HepG2 (cell line): ENCODE measurements at regions not wholly inside any gene's neighbourhood (a gene's known extent, or its start where the extent isn't known, plus 50 kb on each side); places are given as distances from the start of the nearest gene placed in this dataset.

Experiments used
- ATAC-seq: fragments of 200-7000 bp; cut with Tn5 transposase; 3 replicates; pipeline ENCODE4 v1.9.1; 2020; ENCODE audit warnings: mild to moderate bottlenecking, moderate library complexity
- BruUV-seq: library from RNA; stranded (reverse); fragments of 400-500 nt; replicated peaks from 2 replicates; lab custom pipeline; 2021; lab: Mats Ljungman, UMichigan
- CTCF ChIA-PET: fragments of 300-600 bp; formaldehyde crosslinking; extraction: SDS; loops from one replicate; lab custom pipeline; 2021; ENCODE audit warnings: low total read pairs, inconsistent platforms, low intra/inter-chr PET ratio; lab: Yijun Ruan, JAX
- POLR2A ChIA-PET: fragments of 350-600 bp; sonication (Branson Sonifier 250); formaldehyde crosslinking; loops from one replicate; lab custom pipeline; 2020; ENCODE audit warnings: antibody characterized with exemption, inconsistent platforms; lab: Yijun Ruan, JAX
- DNase-seq: peaks from one replicate; pipeline ENCODE4 v3.0.0-alpha.2; 2015; ENCODE audit warnings: low spot score
- FAIRE-seq: peaks from 3 replicates; lab custom pipeline; 2011; peaks lifted over from hg19 to GRCh38; lab: Jason Lieb, UNC
- H2AFZ ChIP-seq: one replicate; pipeline ENCODE4 v1.6.1; 2011; ENCODE audit warnings: low read length, inconsistent platforms
- H3K27ac ChIP-seq: fragments of 300-600 bp; 3 replicates; pipeline ENCODE4 v1.8.0; 2011; ENCODE audit warnings: mixed run types, mild to moderate bottlenecking, mixed read lengths, low read length, inconsistent platforms; ENCODE audit not compliant: insufficient read depth; ENCODE audit errors: extremely low read length
- H3K27me3 ChIP-seq, 2 experiments: fragments of 200-600 bp in 1 of 2; 2 replicates in 1 of 2; 3 replicates in 1 of 2; pipeline versions ENCODE4 v1.6.0 to v1.8.0; 2011; ENCODE audit warnings: low read length in 2 of 2, mild to moderate bottlenecking in 2 of 2, moderate library complexity in 2 of 2, inconsistent platforms in 1 of 2; ENCODE audit not compliant: insufficient read depth in 2 of 2, control insufficient read depth in 1 of 2
- H3K36me3 ChIP-seq, 2 experiments: fragments of 200-600 bp in 1 of 2; replicated peaks in 1 of 2; 2 replicates in 1 of 2; 3 replicates in 1 of 2; pipeline versions ENCODE4 v1.5.1 to v1.8.0; 2011; ENCODE audit warnings: low read length in 2 of 2, inconsistent platforms in 1 of 2; ENCODE audit not compliant: insufficient read depth in 2 of 2, control insufficient read depth in 1 of 2
- H3K4me1 ChIP-seq: 2 replicates; pipeline ENCODE4 v1.5.1; 2012; ENCODE audit warnings: low read length, inconsistent platforms; ENCODE audit not compliant: insufficient read depth
- H3K4me2 ChIP-seq: 2 replicates; pipeline ENCODE4 v1.6.0; 2011; ENCODE audit warnings: low read depth, low read length, inconsistent platforms
- H3K4me3 ChIP-seq, 3 experiments: fragments of 200-600 bp in 1 of 3; sonication (generic), shearing (Covaris generic) in 1 of 3; replicated peaks in 1 of 3; 2 replicates each; pipeline ENCODE4 v1.5.1; 2011 to 2016; ENCODE audit warnings: low read length in 3 of 3, inconsistent platforms in 2 of 3, low read depth in 2 of 3, mild to moderate bottlenecking in 2 of 3, control low read depth in 1 of 3, mixed read lengths in 1 of 3; ENCODE audit not compliant: insufficient read depth in 1 of 3
- H3K79me2 ChIP-seq: one replicate; pipeline ENCODE4 v1.6.1; 2011; ENCODE audit warnings: low read length, inconsistent platforms; ENCODE audit not compliant: insufficient read depth
- H3K9ac ChIP-seq: 2 replicates; pipeline ENCODE4 v1.6.0; 2011; ENCODE audit warnings: mild to moderate bottlenecking, low read depth, low read length, inconsistent platforms; ENCODE audit not compliant: insufficient read depth
- H3K9me3 ChIP-seq: 2 replicates; pipeline ENCODE4 v1.5.1; 2012; ENCODE audit warnings: mild to moderate bottlenecking, low read length
- H4K20me1 ChIP-seq: 2 replicates; pipeline ENCODE4 v1.6.0; 2011; ENCODE audit warnings: inconsistent platforms, mild to moderate bottlenecking, low read length, moderate library complexity; ENCODE audit not compliant: insufficient read depth
- ELF1 ChIP-seq: sonication (generic); formaldehyde crosslinking; IDR thresholded peaks from 2 replicates; pipeline ENCODE4 v1.4.0; 2020; ENCODE audit warnings: missing genetic modification reagents
- FOSL2 ChIP-seq: sonication (generic); formaldehyde crosslinking; IDR thresholded peaks from 2 replicates; pipeline ENCODE4 v1.4.0; 2020; ENCODE audit warnings: missing genetic modification reagents
- HHEX ChIP-seq: IDR thresholded peaks from 2 replicates; pipeline ENCODE4 v1.6.1; 2016; ENCODE audit warnings: control low read depth
- HMG20A ChIP-seq: IDR thresholded peaks from 2 replicates; pipeline ENCODE4 v1.6.1; 2016; ENCODE audit warnings: borderline replicate concordance
- RFX1 ChIP-seq: fragments of 450-650 bp; IDR thresholded peaks from 2 replicates; pipeline ENCODE4 v1.6.1; 2017
- SAP130 ChIP-seq: IDR thresholded peaks from 2 replicates; pipeline ENCODE4 v1.6.1; 2016; ENCODE audit warnings: low read depth
- STAG1 ChIP-seq: sonication (generic); formaldehyde crosslinking; IDR thresholded peaks from 2 replicates; pipeline ENCODE4 v1.4.0; 2020; ENCODE audit warnings: missing genetic modification reagents
- TBX3 ChIP-seq: fragments of 450-650 bp; IDR thresholded peaks from 2 replicates; pipeline ENCODE4 v1.6.1; 2017; ENCODE audit warnings: antibody characterized with exemption, mild to moderate bottlenecking, inconsistent platforms, borderline replicate concordance
- ZNF121 ChIP-seq: sonication (generic); formaldehyde crosslinking; IDR thresholded peaks from 2 replicates; pipeline ENCODE4 v1.5.0; 2020; ENCODE audit warnings: mild to moderate bottlenecking, missing genetic modification reagents
- WGBS: methylation state at CpG from one replicate; pipeline ENCODE4 v1.1.6; 2017; ENCODE audit warnings: low lambda C conversion rate; 5-methylcytosine and 5-hydroxymethylcytosine counted together
- in situ Hi-C: cut with HindIII; loops from 2 replicates; pipeline ENCODE4 v1.10.0; 2017; ENCODE audit warnings: low pct_unique_long_range_greater_than_20kb; ENCODE audit not compliant: extremely low pct_ligation_motif_present
- intact Hi-C: fragments of 100-400 bp; cut with micrococcal nuclease; formaldehyde crosslinking; loops from one replicate; pipeline ENCODE4 v1.10.0; 2022; ENCODE audit not compliant: unreplicated experiment
- TF ChIP-seq, protein P1 (sequence below), 2 experiments: sonication (generic) in 1 of 2; formaldehyde crosslinking in 1 of 2; IDR thresholded peaks; 2 replicates each; pipeline versions ENCODE4 v1.5.1 to v1.6.1; 2011 to 2020; ENCODE audit warnings: borderline replicate concordance in 1 of 2, low read depth in 1 of 2, low read length in 1 of 2, mild to moderate bottlenecking in 1 of 2, missing genetic modification reagents in 1 of 2, moderate library complexity in 1 of 2
- TF ChIP-seq, protein P2 (sequence below): IDR thresholded peaks from 2 replicates; pipeline ENCODE4 v1.6.1; 2016; ENCODE audit warnings: low read depth, missing genetic modification reagents, missing compliant biosample characterization

DNA sequence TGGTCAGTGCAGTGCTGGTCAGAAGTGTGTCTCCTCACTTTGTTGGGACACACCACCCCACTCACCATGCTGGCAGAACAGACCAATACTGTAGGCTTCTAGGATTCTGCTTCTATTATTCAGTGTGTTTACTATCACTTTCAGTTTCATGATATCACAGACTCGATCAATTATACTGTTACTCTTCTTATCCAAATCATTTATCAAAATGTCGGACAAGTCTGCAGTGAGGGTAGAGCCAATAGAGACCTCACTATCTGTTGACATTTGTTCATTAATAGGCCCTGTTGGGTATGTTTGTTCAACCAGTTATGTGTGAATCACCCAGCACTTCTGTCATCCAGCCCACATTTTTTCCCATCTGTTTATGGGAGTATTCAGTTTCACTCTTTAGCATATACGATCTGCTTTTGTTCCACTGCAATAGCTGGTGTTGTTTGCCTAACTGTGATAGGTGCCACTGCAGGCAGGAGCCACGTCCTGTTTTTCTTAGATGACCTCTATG lies 140.1 kb downstream of the NRN1 start:
- peak; percentile 71 for ATAC-seq
- Histone ChIP-seq H3K4me2 (peak overlapping the region; percentile 40), H3K27ac (no peak overlapping the region), H4K20me1 (no peaks in the 10 kb centered on the region), H3K36me3 (no peaks in the 10 kb centered on the region), H3K4me3 (0 out of 6 replicates have a peak overlapping the region, but pooled peaks of 1 of the 3 experiments have one; percentile 5), H3K27me3 (peaks cover 0 to 11% of the 10 kb centered on the region in 2 experiments; a peak in 1 of 5 replicates), H3K4me1 (peaks cover 17% of the 10 kb centered on the region; the same call in 1 of the 2 replicates), H3K9ac (no peak overlapping the region)
- 0% methylated on average over 4 of the region's 4 CpGs for WGBS
- in situ Hi-C loops, result no loop called here
- BruUV-seq, result no TSS peak
- TF ChIP-seq, protein P1, sequence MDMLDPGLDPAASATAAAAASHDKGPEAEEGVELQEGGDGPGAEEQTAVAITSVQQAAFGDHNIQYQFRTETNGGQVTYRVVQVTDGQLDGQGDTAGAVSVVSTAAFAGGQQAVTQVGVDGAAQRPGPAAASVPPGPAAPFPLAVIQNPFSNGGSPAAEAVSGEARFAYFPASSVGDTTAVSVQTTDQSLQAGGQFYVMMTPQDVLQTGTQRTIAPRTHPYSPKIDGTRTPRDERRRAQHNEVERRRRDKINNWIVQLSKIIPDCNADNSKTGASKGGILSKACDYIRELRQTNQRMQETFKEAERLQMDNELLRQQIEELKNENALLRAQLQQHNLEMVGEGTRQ (IDR thresholded peaks at IDR 0.05; ENCODE audit: low read depth, low read length), result no peak
- TF ChIP-seq, protein P1 (CRISPR knock-in tag; IDR thresholded peaks at IDR 0.05; ENCODE audit: borderline replicate concordance), result no peak
- no peak for TF ChIP-seq ZNF121
- TF ChIP-seq FOSL2 (CRISPR knock-in tag), result 0 out of 2 replicates have a peak, but pooled peaks have one; percentile 18
- no peak for TF ChIP-seq RFX1
- TF ChIP-seq SAP130 (CRISPR knock-in tag), result 0 out of 2 replicates have a peak, but pooled peaks have one; percentile 17
- TF ChIP-seq, protein P2, sequence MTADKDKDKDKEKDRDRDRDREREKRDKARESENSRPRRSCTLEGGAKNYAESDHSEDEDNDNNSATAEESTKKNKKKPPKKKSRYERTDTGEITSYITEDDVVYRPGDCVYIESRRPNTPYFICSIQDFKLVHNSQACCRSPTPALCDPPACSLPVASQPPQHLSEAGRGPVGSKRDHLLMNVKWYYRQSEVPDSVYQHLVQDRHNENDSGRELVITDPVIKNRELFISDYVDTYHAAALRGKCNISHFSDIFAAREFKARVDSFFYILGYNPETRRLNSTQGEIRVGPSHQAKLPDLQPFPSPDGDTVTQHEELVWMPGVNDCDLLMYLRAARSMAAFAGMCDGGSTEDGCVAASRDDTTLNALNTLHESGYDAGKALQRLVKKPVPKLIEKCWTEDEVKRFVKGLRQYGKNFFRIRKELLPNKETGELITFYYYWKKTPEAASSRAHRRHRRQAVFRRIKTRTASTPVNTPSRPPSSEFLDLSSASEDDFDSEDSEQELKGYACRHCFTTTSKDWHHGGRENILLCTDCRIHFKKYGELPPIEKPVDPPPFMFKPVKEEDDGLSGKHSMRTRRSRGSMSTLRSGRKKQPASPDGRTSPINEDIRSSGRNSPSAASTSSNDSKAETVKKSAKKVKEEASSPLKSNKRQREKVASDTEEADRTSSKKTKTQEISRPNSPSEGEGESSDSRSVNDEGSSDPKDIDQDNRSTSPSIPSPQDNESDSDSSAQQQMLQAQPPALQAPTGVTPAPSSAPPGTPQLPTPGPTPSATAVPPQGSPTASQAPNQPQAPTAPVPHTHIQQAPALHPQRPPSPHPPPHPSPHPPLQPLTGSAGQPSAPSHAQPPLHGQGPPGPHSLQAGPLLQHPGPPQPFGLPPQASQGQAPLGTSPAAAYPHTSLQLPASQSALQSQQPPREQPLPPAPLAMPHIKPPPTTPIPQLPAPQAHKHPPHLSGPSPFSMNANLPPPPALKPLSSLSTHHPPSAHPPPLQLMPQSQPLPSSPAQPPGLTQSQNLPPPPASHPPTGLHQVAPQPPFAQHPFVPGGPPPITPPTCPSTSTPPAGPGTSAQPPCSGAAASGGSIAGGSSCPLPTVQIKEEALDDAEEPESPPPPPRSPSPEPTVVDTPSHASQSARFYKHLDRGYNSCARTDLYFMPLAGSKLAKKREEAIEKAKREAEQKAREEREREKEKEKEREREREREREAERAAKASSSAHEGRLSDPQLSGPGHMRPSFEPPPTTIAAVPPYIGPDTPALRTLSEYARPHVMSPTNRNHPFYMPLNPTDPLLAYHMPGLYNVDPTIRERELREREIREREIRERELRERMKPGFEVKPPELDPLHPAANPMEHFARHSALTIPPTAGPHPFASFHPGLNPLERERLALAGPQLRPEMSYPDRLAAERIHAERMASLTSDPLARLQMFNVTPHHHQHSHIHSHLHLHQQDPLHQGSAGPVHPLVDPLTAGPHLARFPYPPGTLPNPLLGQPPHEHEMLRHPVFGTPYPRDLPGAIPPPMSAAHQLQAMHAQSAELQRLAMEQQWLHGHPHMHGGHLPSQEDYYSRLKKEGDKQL (CRISPR knock-in tag), result 0 out of 2 replicates have a peak, but pooled peaks have one; percentile 27
- TF ChIP-seq HHEX, result peak; percentile 62; the same call in 1 of the 2 replicates
- TF ChIP-seq TBX3, result peak; percentile 66; the same call in 1 of the 2 replicates
- peak; percentile 41; the same call in 1 of the 2 replicates for TF ChIP-seq HMG20A (CRISPR knock-in tag)
- TF ChIP-seq STAG1 (CRISPR knock-in tag), result no peak
- TF ChIP-seq ELF1 (CRISPR knock-in tag), result no peak
- TF ChIP-seq, all 625 proteins: peak for 6
- DNase-seq (peak; percentile 55), FAIRE-seq (no peak)
- intact Hi-C loops, result no loop called here
- CTCF ChIA-PET, result no interaction called here
- H3K9me3 ChIP-seq, result peaks cover 18% of the 10 kb centered on the region
- POLR2A ChIA-PET, result interaction anchor here (1.4 kb wide), 1 partner anchor 26 kb away, joined by 3 read pairs; no protein-coding TSS in a partner anchor
- H2AFZ ChIP-seq, result no peak overlapping the region
- no peaks in the 10 kb centered on the region for H3K79me2 ChIP-seq
